Neural cell (in vitro differentiated cells): ENCODE measurements at regions not wholly inside any gene's neighbourhood (a gene's known extent, or its start where the extent isn't known, plus 50 kb on each side); places are given as distances from the start of the nearest gene placed in this dataset.

Experiments used
- CTCF ChIP-seq: fragments of 450-650 bp; IDR thresholded peaks from 2 replicates; pipeline ENCODE4 v1.5.1; 2014; ENCODE audit warnings: antibody characterized with exemption, mild to moderate bottlenecking, moderate library complexity; ENCODE audit not compliant: poor library complexity, severe bottlenecking
- POLR2AphosphoS5 ChIP-seq: IDR thresholded peaks from 2 replicates; pipeline ENCODE4 v1.6.1; 2012

GRCh38 chr20:23285536-23285935 is 65.1 kb upstream of the NXT1 start:
- TF ChIP-seq CTCF (no peak), POLR2AphosphoS5 (no peak)
